GM18870 (cell line): ENCODE measurements at regions not wholly inside any gene's neighbourhood (a gene's known extent, or its start where the extent isn't known, plus 50 kb on each side); places are given as distances from the start of the nearest gene placed in this dataset.

Experiments
- ATAC-seq: cut with Tn5 transposase; IDR thresholded peaks from one replicate; pipeline ENCODE4 v1.9.1; 2021; ENCODE audit warnings: moderate library complexity; ENCODE audit not compliant: unreplicated experiment

DNA sequence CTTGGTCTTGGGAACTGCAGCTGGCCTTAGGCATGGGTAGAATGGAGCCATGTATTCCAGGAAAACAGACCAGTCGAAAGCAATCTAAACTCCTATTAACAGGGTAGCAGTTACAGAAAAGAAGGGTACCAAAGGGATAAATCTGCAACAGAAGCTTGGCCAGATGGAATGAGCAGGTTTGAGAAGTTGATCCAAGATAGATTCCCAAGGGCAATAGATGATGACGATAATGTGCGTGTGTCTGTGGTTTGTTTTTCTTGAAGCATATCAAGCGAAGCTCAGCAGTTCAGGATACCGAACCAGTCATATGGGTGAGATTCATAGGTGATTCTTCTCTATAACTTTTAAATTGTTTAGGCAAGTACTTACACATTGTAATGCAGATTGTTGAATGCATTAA is 203.8 kb upstream of the SEMA6D start:
- ATAC-seq: no peak

DNA sequence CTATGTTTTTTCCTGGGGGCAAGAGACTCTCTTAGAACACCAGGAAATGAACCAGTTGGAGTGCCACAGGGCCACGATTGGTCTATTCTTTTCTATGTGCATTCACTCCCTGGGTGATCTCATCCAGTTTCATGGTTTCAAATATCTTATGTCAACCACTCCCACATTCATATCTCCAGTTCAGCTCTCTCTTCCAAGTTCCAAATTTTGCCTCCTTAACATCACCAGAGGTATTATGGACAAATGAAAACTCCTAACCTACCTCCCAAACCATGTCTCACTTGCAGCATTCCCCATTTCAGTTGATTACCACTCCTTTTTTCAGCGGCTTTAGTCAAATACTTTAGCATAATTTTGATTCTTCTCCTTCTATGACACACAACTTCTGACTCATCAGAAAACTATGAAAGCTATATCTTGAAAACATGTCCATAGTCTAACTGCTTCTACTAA is 203.1 kb upstream of the SEMA6D start:
- no peak for ATAC-seq

DNA sequence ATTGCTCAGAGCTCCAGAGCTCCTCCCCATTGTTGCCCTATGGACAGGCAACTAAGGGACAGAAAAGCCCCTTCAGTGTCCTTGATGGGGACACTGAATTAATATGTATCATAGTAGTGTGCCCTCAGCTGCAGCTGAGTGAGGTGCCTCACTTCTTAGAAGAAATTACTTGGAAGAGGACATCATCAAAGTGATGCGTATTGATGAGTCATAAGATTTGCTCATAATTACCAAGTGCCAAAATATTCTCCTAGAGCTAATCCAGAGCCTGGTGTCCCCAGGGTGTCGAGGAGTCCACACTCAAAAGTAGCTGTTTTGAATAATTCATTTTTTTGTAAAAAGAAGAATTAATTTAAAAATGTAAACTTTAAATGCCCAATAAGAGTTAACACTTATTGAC is 200.7 kb upstream of the SEMA6D start:
- ATAC-seq: no peak

DNA sequence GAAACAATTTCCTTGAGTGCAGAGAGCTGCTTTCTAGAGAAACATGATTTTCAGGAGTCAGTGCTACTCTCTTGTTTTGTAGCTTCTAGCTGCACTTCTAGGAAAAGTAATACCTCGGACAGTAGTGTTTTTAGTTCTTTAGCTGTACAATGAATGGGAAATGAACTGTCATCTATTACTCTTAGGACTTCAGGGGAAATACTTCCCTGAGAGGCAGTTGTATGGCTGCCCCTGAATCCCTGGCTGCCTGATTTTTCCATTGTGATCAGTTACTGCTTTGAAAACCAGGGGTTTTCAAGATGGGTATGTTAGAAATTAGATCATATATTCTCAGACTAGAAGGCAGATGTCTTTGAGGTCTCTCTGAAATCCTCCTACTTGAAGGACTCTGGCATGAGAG is 200.3 kb upstream of the SEMA6D start:
- no peak for ATAC-seq

DNA sequence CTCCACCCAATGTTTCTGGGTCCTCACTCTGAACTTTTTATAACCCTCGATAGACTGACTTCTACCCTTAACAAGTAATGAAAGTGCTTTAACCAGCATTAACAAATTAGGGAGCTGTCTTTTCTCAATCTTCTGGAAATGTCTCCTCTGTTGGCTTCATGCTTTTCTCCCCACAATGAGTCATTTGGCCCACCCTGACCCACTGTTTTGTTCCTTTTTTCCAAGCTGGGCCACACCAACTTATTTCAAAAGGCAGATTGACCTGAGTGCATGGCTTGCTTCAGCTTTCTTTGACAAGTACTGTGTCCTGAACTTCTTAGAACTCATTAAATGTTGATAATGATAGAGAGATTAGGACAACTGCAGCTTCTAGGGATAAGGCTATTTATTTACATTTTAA is 199.6 kb upstream of the SEMA6D start:
- no peak for ATAC-seq

DNA sequence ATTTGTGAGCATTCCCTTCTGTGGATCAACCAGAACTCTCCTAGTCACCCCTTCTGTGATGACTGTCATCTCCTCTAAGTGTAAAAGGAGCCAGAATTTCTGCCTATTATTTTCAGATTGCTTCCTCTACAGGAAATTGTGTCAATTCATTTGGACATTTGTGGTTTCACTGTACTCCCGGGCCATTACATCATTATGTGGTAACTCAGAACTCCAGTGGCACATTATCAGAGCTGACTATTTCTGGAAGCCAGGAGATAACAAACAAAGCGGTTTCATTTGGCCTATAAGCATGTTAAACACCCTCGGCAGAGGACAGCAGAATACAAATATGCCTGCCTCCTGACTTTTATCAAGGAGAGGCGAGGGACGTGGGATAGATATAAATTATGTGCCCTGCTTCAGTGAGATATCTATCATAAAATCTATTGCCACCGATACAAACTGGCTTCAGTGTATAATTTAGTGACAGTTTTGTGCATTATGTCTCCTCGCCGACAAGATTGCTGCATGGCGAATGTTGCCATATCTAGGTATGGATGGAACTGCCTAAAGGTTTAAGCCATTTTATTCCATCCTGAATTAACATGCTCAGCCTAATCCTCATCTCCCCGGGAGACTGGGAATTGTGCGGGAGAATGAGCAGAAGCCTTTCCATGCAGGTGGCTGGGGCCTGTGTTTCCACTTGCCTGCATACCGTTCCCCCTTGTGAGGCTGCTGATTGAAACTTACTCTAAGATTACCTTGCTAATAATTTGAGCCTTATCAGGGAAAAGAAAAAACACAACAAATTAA is 193.4 kb upstream of the SEMA6D start:
- no peak for ATAC-seq

DNA sequence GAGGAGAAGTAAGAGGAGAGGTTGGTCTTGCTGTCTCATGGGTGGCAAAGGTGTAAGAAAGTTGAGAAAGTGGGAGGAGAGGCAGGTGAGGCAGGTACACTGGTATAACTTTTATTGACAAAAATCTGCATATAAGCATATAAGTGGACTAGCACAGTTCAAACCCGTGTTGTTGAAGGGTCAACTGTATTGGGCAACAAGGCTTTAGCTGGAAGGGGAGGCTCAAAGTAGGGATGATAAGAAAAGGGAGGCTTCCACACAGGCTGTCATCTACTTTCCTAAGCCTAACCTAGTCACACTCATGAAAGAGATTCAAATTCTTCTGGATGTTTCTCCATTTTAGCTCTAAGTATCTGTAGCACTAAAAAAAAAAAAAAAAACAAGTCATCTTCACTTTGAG is 188.1 kb upstream of the SEMA6D start:
- no peak for ATAC-seq

DNA sequence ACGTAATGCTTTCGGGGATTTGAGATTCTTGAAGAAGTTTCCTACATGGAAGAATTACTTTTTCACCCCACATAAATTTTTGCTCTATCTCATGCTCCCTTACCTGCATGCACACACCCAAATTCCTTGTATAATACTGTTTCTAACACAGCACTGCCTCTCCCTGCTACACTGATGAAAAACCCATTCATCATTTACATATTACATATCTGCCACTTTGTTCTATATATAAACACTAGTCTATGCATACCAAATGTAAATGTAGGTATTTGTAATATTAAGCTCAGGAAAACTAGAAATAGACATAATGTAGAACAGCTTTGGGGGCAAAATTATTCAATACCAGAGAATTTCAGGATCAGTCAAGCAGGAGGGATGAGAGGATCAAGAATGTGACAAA is 182.6 kb upstream of the SEMA6D start:
- ATAC-seq: no peak

DNA sequence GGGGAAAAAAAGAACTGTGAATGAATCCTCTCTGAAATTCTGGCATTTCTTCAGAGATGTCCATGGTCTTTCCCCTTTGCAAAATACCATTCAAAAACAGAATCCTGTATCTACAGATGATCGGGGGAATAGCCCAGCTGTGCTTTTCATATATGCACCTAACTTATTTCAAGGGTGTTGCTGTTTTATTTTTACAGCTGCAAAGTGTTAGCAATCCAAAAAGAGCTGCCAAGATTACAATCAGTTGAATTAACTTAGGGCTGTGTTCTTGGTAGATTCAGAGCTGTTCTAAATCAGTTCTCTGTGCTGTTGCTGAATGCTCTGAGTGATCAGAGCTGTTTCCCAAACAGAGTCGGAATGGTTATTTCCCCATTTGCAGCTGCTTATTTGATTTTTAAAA is 175.7 kb upstream of the SEMA6D start:
- ATAC-seq: no peak

DNA sequence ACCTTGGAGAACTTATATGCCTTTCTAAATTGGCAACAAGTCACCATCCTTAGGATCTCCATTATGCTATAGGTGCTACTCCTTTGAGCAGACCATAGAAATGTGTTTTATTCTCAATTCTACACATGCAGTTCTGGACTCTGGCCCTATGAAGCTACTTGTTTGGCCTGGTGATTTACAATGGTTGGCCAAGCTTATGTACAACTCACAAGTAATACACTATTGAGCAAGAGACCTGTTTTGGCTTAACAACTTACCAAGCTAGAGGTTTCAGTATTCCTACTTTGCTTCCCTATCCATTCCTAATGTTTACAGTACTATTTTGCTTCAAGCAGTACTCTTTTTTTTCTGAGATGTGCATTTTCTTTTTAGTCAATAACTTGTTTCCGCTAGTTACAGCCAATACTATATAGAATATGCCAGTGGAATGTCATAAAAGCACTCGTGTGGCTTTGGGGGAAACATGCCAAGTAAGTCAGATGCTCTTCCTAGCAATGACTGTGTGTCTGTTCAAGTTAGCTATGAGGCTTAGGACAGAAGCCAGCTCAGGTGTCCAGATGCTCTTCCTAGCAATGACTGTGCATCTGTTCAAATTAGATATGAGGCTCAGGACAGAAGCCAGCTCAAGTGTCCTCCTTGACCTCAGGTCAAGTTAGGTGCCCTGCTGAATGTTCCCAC is 174.9 kb upstream of the SEMA6D start:
- no peak for ATAC-seq

DNA sequence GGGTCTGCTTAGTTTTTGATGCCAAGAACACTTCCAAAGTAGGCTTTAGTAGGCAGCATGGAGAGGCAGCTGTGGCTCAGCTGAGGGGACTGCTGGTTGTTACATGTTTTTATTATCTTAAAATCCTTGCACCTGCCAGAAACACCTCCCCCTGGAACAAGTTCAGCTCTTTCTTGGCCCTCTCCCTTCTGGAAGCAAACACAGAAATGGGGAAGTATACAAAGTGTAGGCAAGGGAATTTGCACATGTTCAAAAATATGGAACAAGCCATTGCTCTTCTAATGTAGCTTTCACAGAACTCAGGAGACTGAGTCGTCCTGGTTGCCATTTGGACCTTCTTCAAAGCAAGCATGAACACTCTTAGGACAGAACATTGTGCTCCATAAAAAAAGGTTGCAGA is 169.1 kb upstream of the SEMA6D start:
- ATAC-seq: no peak

DNA sequence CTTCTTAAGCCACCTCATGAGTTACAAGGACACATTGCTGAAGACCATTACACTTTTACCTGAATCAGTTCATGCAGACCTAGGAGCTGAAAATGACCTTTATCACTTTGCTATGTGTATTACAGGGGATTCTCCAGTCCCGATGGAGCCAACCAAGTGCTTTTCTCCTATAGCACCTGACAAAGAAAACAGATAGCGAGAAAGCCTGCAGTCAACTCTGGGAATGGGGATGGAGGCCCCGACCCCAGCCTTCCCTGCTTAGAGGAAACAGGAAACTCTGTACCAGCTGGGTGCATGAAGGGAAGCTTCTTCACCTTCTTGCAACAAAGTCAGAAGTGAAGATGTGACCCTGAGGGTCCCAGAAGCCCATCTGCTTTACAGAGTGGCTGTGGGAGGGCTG is 168.3 kb upstream of the SEMA6D start:
- no peak for ATAC-seq

DNA sequence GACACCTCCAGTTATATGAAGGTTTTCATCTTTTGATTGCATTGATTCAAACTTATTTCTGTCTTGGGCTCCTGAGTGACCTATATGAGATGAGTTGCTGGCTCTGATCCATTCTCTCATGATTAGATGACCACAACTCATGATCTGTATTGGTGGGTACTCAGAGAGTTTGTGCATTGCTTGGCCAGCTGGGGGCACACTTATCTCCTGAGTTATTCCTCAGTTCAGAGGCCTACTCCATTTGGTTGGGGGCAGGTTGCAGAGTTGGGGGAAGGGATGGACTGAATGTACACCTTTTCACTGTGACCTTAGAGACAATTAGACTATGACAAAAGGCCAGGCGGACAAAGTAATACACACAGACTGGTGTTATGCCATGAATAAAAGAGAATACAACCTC is 166.2 kb upstream of the SEMA6D start:
- ATAC-seq: no peak

DNA sequence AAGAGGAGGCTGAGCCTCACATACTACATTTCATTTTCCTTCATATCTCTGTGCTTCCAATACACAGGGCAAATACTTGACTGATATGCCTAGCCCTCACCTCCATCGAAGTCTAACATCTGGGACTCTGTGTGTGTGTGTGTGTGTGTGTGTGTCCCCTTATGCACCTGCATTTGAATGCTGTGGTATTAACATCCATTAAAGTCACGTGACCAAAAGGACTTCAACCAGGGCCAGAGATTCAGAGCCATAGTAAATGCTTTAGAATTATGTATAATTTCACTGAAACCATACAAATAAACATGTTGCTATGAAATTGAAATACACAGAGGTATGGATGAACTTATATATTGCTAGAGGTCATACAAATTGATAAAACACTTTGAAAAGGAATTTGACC is 165.8 kb upstream of the SEMA6D start:
- ATAC-seq: no peak

DNA sequence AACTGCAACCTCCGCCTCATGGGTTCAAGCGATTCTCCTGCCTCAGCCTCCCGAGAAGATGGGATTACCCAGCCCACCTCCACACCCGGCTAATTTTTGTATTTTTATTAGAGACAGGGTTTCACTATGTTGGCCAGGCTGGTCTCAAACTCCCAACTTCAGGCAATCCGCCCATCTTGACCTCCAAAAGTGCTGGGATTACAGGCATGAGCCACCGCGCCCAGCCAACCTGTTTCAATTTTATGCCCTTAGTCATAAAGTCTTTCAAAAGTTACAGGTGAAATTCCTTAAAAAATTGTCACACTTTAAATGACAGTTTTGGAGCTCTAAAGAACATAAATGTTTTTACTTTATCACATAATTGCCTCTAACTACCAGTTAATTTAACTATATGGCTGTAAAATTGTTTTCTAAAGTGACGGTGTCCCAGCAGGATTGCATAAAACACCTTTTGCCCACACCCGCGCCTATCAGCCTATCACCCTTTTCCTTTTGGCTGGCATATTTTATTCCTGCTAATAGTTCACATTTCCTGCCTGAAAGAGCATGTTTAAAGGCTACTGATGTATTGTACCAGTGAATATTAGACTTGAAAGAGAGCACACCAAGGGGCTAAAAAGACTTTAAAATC is 164.2 kb upstream of the SEMA6D start:
- ATAC-seq: no peak

DNA sequence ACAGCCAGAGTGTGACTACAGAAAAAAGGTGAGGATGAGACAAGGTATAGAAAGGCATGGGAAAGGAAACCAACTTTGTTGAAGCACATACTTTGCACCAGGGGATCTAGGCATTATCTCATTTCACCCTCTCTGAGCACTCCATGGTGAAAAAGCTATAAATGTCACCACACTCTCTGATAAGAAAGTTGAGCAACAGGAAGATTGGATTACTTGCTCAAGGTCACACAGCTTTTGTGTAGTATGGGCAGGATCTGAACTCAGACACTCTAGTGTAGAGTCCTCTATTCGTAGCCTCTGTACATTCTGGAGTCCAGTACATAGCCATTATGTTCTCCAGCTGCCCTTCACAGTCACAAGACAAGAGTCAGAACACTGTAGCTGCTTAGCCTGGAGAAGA is 163.4 kb upstream of the SEMA6D start:
- no peak for ATAC-seq

DNA sequence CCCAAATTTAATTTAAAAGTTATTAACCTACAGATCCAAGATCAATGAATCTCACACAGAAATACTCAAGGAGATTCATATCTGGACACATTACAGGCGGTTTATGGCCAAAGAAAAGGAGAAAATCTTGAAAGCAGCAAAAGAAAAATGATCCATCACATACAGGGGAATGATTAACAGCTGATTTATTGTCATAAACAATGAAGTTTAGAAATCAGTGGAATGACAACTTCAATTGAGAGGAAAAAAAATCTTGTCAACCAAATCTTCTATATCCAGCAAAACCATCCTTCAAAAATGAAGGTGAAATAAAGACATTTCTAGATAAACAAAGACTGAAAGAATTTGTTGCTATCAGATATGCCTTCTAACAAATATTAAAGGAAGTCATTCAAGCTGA is 156.2 kb upstream of the SEMA6D start:
- ATAC-seq: no peak

DNA sequence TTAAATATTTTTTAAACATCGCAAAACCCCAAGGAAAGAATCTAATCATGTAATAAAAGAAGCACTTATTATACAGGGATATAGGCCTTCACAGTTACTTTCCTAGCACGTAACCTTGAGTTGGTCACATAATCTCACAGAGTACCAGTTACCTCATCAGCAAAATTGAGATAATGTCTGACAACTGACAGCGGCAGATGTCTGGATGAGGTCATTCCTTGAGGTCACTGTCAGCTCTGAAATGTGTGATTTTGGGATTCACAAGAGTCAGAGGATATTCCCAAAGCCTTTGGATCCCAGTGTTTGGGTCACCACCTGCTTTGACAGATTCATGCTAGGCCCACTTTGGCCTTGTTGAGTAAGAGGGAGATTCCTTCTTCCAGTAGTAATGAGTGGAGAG is 151.4 kb upstream of the SEMA6D start:
- no peak for ATAC-seq

DNA sequence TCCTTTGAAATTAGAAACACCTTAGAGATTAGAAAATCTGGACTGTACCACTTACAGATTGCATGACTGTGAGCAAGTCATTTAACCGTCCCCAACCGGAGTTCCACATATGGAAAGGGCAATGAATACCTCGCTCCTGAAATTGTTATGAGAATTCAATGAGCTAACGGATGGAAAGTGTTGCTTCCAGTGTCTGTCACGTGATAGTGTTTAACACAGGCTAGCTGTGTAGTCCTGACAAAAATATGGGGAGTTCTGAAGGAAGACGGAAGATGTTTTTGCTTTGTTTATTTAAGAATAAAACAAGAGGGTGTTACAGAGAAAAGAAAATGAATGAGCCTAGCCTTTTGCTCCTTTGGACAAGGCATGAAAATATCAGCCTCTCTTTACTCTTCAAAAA is 150.7 kb upstream of the SEMA6D start:
- ATAC-seq: no peak

DNA sequence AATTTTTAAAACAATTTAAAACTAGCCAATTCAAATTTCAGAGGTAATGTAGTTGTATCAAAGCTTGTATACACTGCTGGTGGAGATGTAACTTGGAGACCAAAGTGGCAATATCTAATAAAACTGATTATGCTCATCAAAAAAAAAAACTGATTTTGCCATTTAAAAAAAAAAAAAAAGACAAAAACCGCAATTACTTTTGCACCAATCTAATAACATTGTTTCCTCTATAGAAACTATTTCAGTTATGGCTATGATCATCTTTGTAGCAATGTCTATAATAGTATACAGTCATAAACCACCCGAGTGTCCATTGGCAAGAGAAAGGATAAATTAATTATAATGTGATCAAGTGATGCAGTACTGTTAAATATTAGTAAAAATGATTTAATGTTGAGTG is 149.3 kb upstream of the SEMA6D start:
- no peak for ATAC-seq

DNA sequence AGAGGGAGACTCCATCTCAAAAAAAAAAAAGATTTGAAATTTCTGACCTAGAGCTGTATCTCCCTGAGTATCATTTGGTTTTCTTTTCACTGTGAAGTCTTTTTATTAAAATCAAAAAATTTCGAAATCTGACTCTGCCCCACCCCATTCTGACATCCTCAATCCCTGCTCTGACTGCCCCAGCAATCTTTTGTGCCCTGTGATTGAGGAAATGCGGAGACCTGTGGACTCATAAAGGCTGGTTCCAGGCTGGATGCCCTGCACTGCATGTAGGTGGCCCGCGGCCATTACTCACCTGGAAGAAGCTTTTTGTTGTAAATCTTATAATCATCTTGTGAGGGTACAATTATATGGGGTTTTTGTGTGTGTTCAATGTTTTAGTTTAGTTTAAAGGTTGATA is 147.3 kb upstream of the SEMA6D start:
- ATAC-seq: no peak

DNA sequence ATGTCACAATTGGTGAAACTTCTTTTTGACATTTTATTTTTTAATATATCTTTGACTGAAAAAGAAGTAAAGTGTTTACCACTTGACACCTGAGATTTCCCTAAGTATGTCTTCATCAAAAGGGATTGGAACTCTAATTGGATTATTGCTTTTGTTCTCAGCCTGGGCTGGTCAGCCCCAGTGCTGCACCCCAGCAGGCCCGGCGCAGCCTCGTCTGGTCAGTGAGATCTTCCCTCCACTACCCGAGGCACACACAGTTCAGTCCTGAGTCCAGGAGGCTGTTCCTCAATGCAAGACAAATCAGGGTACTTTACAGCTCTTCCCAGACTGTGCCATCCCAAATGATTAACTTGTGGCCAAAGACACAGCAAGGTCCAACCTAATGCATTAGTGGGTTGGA is 146.9 kb upstream of the SEMA6D start:
- ATAC-seq: no peak
